ENCODE measurements at regions not wholly inside any gene's neighbourhood (a gene's known extent, or its start where the extent isn't known, plus 50 kb on each side); places are given as distances from the start of the nearest gene placed in this dataset.

DNA sequence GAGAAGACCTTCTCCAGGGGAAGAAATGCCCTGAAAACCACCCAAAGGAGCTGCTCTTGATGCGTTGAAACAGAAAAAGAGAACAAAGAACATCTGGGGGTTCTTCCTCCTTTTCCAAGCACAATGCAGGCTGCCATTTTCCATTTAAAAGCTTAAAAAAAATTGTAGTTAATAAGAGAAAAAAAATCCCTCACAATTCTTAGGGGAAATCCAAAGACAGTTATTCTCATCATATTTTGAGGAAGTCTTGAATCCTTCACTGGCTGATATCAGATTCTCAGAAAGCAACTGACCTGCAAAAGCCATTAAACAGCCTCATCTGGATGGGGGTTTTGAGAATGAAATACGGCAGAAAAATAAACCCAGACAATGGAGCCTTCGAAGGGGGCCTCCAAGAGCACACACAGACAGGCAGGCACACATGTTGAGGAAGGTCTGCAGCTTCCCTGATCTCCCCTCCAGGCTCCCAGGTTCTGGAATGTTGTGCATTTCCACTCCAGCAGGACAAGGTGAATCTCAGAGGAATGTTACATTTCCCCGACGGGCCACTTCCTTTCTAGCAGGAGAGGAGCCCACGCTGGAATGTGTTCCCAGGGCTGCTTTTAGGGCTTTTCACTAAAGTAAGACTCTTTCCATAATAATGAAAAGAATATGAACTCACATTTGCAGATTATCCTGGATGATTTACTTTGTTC lies 159.4 kb upstream of the S1PR3 start:
- DNase-seq (ENCODE audit: low spot score) (no peak), ATAC-seq (no peak), FAIRE-seq (no peak)
- Histone ChIP-seq H3K27ac (ENCODE audit: extremely low read length, insufficient read depth, low read length) (no peak overlapping the region), H4K20me1 (ENCODE audit: insufficient read depth, low read length) (no peaks in the 10 kb centered on the region), H3K79me2 (ENCODE audit: insufficient read depth, low read length) (no peaks in the 10 kb centered on the region), H3K36me3 (replicated peaks in 1 of 2; ENCODE audit: control insufficient read depth in 1 of 2, insufficient read depth in 2 of 2, low read length in 2 of 2) (no peaks in the 10 kb centered on the region), H3K4me1 (ENCODE audit: insufficient read depth, low read length) (no peaks in the 10 kb centered on the region), H3K4me3 (replicated peaks in 1 of 3; ENCODE audit: insufficient read depth in 1 of 3, low read depth in 2 of 3, low read length in 3 of 3) (no peak overlapping the region), H3K9ac (ENCODE audit: insufficient read depth, low read depth, low read length) (no peak overlapping the region), H3K9me3 (ENCODE audit: low read length) (no peaks in the 10 kb centered on the region), H2AFZ (ENCODE audit: low read length) (no peak overlapping the region), H3K4me2 (ENCODE audit: low read depth, low read length) (no peak overlapping the region), H3K27me3 (ENCODE audit: control insufficient read depth in 1 of 2, insufficient read depth in 2 of 2, low read length in 2 of 2) (peaks cover 0 to 13% of the 10 kb centered on the region in 2 experiments; a peak in 4 of 5 replicates)
- intact Hi-C loops (cut with micrococcal nuclease; ENCODE audit: unreplicated experiment) (no loop called here), in situ Hi-C loops (cut with HindIII; ENCODE audit: extremely low pct_ligation_motif_present, low pct_unique_long_range_greater_than_20kb) (no loop called here)
- ChIA-PET POLR2A (no interaction called here), CTCF (ENCODE audit: low intra/inter-chr PET ratio, low total read pairs) (no interaction called here)
- TF ChIP-seq ZFP90 (CRISPR knock-in tag; IDR thresholded peaks at IDR 0.05; ENCODE audit: borderline replicate concordance), result no peak
- TF ChIP-seq, protein P1, sequence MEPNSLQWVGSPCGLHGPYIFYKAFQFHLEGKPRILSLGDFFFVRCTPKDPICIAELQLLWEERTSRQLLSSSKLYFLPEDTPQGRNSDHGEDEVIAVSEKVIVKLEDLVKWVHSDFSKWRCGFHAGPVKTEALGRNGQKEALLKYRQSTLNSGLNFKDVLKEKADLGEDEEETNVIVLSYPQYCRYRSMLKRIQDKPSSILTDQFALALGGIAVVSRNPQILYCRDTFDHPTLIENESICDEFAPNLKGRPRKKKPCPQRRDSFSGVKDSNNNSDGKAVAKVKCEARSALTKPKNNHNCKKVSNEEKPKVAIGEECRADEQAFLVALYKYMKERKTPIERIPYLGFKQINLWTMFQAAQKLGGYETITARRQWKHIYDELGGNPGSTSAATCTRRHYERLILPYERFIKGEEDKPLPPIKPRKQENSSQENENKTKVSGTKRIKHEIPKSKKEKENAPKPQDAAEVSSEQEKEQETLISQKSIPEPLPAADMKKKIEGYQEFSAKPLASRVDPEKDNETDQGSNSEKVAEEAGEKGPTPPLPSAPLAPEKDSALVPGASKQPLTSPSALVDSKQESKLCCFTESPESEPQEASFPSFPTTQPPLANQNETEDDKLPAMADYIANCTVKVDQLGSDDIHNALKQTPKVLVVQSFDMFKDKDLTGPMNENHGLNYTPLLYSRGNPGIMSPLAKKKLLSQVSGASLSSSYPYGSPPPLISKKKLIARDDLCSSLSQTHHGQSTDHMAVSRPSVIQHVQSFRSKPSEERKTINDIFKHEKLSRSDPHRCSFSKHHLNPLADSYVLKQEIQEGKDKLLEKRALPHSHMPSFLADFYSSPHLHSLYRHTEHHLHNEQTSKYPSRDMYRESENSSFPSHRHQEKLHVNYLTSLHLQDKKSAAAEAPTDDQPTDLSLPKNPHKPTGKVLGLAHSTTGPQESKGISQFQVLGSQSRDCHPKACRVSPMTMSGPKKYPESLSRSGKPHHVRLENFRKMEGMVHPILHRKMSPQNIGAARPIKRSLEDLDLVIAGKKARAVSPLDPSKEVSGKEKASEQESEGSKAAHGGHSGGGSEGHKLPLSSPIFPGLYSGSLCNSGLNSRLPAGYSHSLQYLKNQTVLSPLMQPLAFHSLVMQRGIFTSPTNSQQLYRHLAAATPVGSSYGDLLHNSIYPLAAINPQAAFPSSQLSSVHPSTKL (CRISPR knock-in tag; IDR thresholded peaks at IDR 0.05), result no peak
- no TSS peak for BruUV-seq (replicated peaks)
- 1% methylated on average over 6 of the region's 6 CpGs for WGBS (ENCODE audit: low lambda C conversion rate)

DNA sequence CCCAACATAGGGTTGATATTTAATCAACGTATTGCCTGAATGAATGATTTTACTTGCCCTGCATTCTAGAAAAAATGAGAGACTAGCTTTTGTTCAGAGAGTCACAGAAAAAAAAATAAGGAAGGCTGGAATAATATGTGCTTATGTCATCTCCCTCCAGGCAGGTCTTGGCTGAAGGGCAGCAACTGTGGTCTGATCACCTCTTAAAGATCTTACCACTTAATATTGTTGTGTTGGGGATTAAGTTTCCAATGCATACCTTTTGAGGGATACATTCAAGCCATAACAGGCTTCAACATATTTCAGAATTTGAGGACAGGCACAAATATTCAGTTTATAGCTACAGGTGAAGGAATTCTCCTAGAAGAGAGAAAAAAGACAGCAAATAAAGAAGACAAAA lies 157.3 kb upstream of the S1PR3 start:
- Histone ChIP-seq H3K9ac (ENCODE audit: insufficient read depth, low read depth, low read length) (no peak overlapping the region), H4K20me1 (ENCODE audit: insufficient read depth, low read length) (no peaks in the 10 kb centered on the region), H3K36me3 (replicated peaks in 1 of 2; ENCODE audit: control insufficient read depth in 1 of 2, insufficient read depth in 2 of 2, low read length in 2 of 2) (no peaks in the 10 kb centered on the region), H3K9me3 (ENCODE audit: low read length) (no peaks in the 10 kb centered on the region), H3K4me3 (replicated peaks in 1 of 3; ENCODE audit: insufficient read depth in 1 of 3, low read depth in 2 of 3, low read length in 3 of 3) (no peak overlapping the region), H3K4me2 (ENCODE audit: low read depth, low read length) (no peak overlapping the region), H2AFZ (ENCODE audit: low read length) (no peak overlapping the region), H3K27ac (ENCODE audit: extremely low read length, insufficient read depth, low read length) (no peak overlapping the region), H3K4me1 (ENCODE audit: insufficient read depth, low read length) (no peaks in the 10 kb centered on the region), H3K79me2 (ENCODE audit: insufficient read depth, low read length) (no peaks in the 10 kb centered on the region), H3K27me3 (ENCODE audit: control insufficient read depth in 1 of 2, insufficient read depth in 2 of 2, low read length in 2 of 2) (no peaks in the 10 kb centered on the region; a peak in 2 of 5 replicates)
- intact Hi-C loops (cut with micrococcal nuclease; ENCODE audit: unreplicated experiment), result no loop called here
- no peak for ATAC-seq
- ChIA-PET POLR2A (no interaction called here), CTCF (ENCODE audit: low intra/inter-chr PET ratio, low total read pairs) (no interaction called here)
- in situ Hi-C loops (cut with HindIII; ENCODE audit: extremely low pct_ligation_motif_present, low pct_unique_long_range_greater_than_20kb), result no loop called here
- no peak for FAIRE-seq
- WGBS (ENCODE audit: low lambda C conversion rate), result 0% methylated on average over 1 of the region's 1 CpG
- no TSS peak for BruUV-seq (replicated peaks)
- no peak for DNase-seq (ENCODE audit: low spot score)
- TF ChIP-seq ZKSCAN1 (IDR thresholded peaks at IDR 0.05; ENCODE audit: low read length) (no peak), HINFP (CRISPR knock-in tag; IDR thresholded peaks at IDR 0.05; ENCODE audit: low read depth) (no peak), ZNF549 (CRISPR knock-in tag; IDR thresholded peaks at IDR 0.05) (no peak), KAT7 (CRISPR knock-in tag; IDR thresholded peaks at IDR 0.05; ENCODE audit: borderline replicate concordance) (no peak), TEAD3 (CRISPR knock-in tag; optimal IDR thresholded peaks at IDR 0.05; ENCODE audit: borderline replicate concordance) (no peak), ADNP (CRISPR knock-in tag; IDR thresholded peaks at IDR 0.05) (no peak)
- TF ChIP-seq, protein P2, sequence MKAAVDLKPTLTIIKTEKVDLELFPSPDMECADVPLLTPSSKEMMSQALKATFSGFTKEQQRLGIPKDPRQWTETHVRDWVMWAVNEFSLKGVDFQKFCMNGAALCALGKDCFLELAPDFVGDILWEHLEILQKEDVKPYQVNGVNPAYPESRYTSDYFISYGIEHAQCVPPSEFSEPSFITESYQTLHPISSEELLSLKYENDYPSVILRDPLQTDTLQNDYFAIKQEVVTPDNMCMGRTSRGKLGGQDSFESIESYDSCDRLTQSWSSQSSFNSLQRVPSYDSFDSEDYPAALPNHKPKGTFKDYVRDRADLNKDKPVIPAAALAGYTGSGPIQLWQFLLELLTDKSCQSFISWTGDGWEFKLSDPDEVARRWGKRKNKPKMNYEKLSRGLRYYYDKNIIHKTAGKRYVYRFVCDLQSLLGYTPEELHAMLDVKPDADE (CRISPR knock-in tag; IDR thresholded peaks at IDR 0.05), result no peak
- TF ChIP-seq, protein P3, sequence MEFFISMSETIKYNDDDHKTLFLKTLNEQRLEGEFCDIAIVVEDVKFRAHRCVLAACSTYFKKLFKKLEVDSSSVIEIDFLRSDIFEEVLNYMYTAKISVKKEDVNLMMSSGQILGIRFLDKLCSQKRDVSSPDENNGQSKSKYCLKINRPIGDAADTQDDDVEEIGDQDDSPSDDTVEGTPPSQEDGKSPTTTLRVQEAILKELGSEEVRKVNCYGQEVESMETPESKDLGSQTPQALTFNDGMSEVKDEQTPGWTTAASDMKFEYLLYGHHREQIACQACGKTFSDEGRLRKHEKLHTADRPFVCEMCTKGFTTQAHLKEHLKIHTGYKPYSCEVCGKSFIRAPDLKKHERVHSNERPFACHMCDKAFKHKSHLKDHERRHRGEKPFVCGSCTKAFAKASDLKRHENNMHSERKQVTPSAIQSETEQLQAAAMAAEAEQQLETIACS (CRISPR knock-in tag; IDR thresholded peaks at IDR 0.05), result no peak
